GM23338 (cell line): ENCODE measurements at regions not wholly inside any gene's neighbourhood (a gene's known extent, or its start where the extent isn't known, plus 50 kb on each side); places are given as distances from the start of the nearest gene placed in this dataset.

Experiments used
- ATAC-seq: fragments of 200-7000 bp; cut with Tn5 transposase; 3 replicates; pipeline ENCODE4 v1.9.1; 2020
- DNase-seq: peaks from one replicate; pipeline ENCODE4 v3.0.0-alpha.2; 2015; ENCODE audit warnings: low spot score
- H2AFZ ChIP-seq: fragments of 200-600 bp; sonication (generic); 2 replicates; pipeline ENCODE4 v1.8.0; 2016; ENCODE audit warnings: antibody characterized with exemption, mild to moderate bottlenecking, moderate library complexity
- H3F3A ChIP-seq: fragments of 200-600 bp; sonication (generic); replicated peaks from 2 replicates; pipeline ENCODE4 v1.8.0; 2017; ENCODE audit warnings: antibody characterized with exemption, mixed run types, low read depth
- H3K27ac ChIP-seq: fragments of 200-600 bp; sonication (generic); 2 replicates; pipeline ENCODE4 v1.6.1; 2016; ENCODE audit warnings: low read depth
- H3K27me3 ChIP-seq: fragments of 200-600 bp; sonication (generic); 2 replicates; pipeline ENCODE4 v1.8.0; 2016; ENCODE audit warnings: mild to moderate bottlenecking, mixed run types, moderate library complexity; ENCODE audit not compliant: insufficient read depth
- H3K36me3 ChIP-seq: fragments of 200-600 bp; sonication (generic); 2 replicates; pipeline ENCODE4 v1.8.0; 2016; ENCODE audit warnings: mild to moderate bottlenecking; ENCODE audit not compliant: insufficient read depth
- H3K4me1 ChIP-seq: fragments of 200-600 bp; sonication (generic); 2 replicates; pipeline ENCODE4 v1.8.0; 2016; ENCODE audit warnings: mild to moderate bottlenecking, moderate library complexity; ENCODE audit not compliant: insufficient read depth
- H3K4me2 ChIP-seq: fragments of 200-600 bp; sonication (generic); 2 replicates; pipeline ENCODE4 v1.7.1; 2017; ENCODE audit warnings: mixed run types
- H3K4me3 ChIP-seq: fragments of 200-600 bp; sonication (generic); 2 replicates; pipeline ENCODE4 v1.6.1; 2016; ENCODE audit warnings: mixed run types
- H3K79me2 ChIP-seq: fragments of 200-600 bp; sonication (generic); replicated peaks from 2 replicates; pipeline ENCODE4 v1.8.0; 2017; ENCODE audit warnings: mild to moderate bottlenecking; ENCODE audit not compliant: insufficient read depth
- H3K9me2 ChIP-seq: fragments of 200-600 bp; sonication (generic); 2 replicates; pipeline ENCODE4 v1.8.0; 2017; ENCODE audit not compliant: insufficient read depth
- H4K20me1 ChIP-seq: fragments of 200-600 bp; sonication (generic); replicated peaks from 2 replicates; pipeline ENCODE4 v1.8.0; 2017; ENCODE audit warnings: mild to moderate bottlenecking; ENCODE audit not compliant: insufficient read depth
- H3K27ac Mint-ChIP-seq: 2 replicates; pipeline ENCODE4 v1.8.0; 2020; ENCODE audit warnings: inconsistent platforms, mild to moderate bottlenecking, moderate library complexity, mixed read lengths
- H3K27me3 Mint-ChIP-seq: 3 replicates; pipeline ENCODE4 v1.8.0; 2022; ENCODE audit warnings: low read depth, mild to moderate bottlenecking, moderate library complexity, mixed read lengths, inconsistent platforms; ENCODE audit not compliant: insufficient read depth, poor library complexity
- H3K36me3 Mint-ChIP-seq: 3 replicates; pipeline ENCODE4 v1.8.0; 2021; ENCODE audit warnings: low read depth, mild to moderate bottlenecking, inconsistent platforms, moderate library complexity, mixed read lengths
- H3K4me1 Mint-ChIP-seq: 3 replicates; pipeline ENCODE4 v1.8.0; 2020; ENCODE audit warnings: mild to moderate bottlenecking, inconsistent platforms, mixed read lengths
- H3K4me3 Mint-ChIP-seq: 3 replicates; pipeline ENCODE4 v1.8.0; 2021; ENCODE audit warnings: moderate library complexity, mild to moderate bottlenecking, inconsistent platforms, mixed read lengths
- H3K9me3 Mint-ChIP-seq: 3 replicates; pipeline ENCODE4 v1.8.0; 2020; ENCODE audit warnings: moderate library complexity, mild to moderate bottlenecking, inconsistent platforms, mixed read lengths
- CREB1 ChIP-seq: fragments of 250-450 bp; sonication (Bioruptor Pico); IDR thresholded peaks from 2 replicates; pipeline ENCODE4 v1.5.0; 2020; ENCODE audit warnings: low read depth, mild to moderate bottlenecking, moderate library complexity
- EZH2 ChIP-seq: fragments of 200-600 bp; sonication (generic); IDR thresholded peaks from one replicate; pipeline ENCODE4 v1.8.0; 2017; ENCODE audit warnings: antibody characterized with exemption, mild to moderate bottlenecking, low read depth; ENCODE audit not compliant: unreplicated experiment
- EZH2phosphoT487 ChIP-seq: fragments of 200-600 bp; sonication (generic); IDR thresholded peaks from one replicate; pipeline ENCODE4 v1.8.1; 2018; ENCODE audit warnings: antibody characterized with exemption; ENCODE audit not compliant: unreplicated experiment
- JUNB ChIP-seq: IDR thresholded peaks from one replicate; pipeline ENCODE4 v1.6.1; 2016; ENCODE audit warnings: antibody characterized with exemption; ENCODE audit not compliant: unreplicated experiment
- NANOG ChIP-seq: IDR thresholded peaks from 2 replicates; pipeline ENCODE4 v1.6.1; 2016; ENCODE audit warnings: antibody characterized with exemption, borderline replicate concordance
- POLR2AphosphoS5 ChIP-seq: IDR thresholded peaks from 2 replicates; pipeline ENCODE4 v1.6.1; 2016; ENCODE audit warnings: antibody characterized with exemption, low read depth
- STAT1 ChIP-seq: IDR thresholded peaks from one replicate; pipeline ENCODE4 v1.6.1; 2016; ENCODE audit warnings: antibody characterized with exemption; ENCODE audit not compliant: unreplicated experiment
- ZNF114 ChIP-seq: fragments of 250-450 bp; sonication (Bioruptor Pico); IDR thresholded peaks from 2 replicates; pipeline ENCODE4 v1.5.0; 2020; ENCODE audit warnings: mild to moderate bottlenecking, moderate library complexity
- ZNF331 ChIP-seq: fragments of 250-450 bp; sonication (Bioruptor Pico); IDR thresholded peaks from 2 replicates; pipeline ENCODE4 v1.5.0; 2020; ENCODE audit warnings: low read depth, mild to moderate bottlenecking, moderate library complexity
- TF ChIP-seq, protein P1 (sequence below): IDR thresholded peaks from 2 replicates; pipeline ENCODE4 v1.6.1; 2016; ENCODE audit warnings: antibody characterized with exemption
- TF ChIP-seq, protein P2 (sequence below), 2 experiments: fragments of 200-600 bp in 1 of 2; sonication (generic) in 1 of 2; conservative IDR thresholded peaks; 2 replicates each; pipeline versions ENCODE4 v1.5.1 to v1.6.1; 2016 to 2017; ENCODE audit warnings: antibody characterized with exemption in 2 of 2, low read depth in 2 of 2, mild to moderate bottlenecking in 2 of 2, moderate library complexity in 1 of 2
- TF ChIP-seq, protein P3 (sequence below): fragments of 250-450 bp; sonication (Bioruptor Pico); IDR thresholded peaks from 2 replicates; pipeline ENCODE4 v1.5.0; 2020; ENCODE audit warnings: mild to moderate bottlenecking, moderate library complexity
- TF ChIP-seq, protein P4 (sequence below): IDR thresholded peaks from one replicate; pipeline ENCODE4 v1.6.1; 2018; ENCODE audit warnings: antibody characterized with exemption; ENCODE audit not compliant: unreplicated experiment

DNA sequence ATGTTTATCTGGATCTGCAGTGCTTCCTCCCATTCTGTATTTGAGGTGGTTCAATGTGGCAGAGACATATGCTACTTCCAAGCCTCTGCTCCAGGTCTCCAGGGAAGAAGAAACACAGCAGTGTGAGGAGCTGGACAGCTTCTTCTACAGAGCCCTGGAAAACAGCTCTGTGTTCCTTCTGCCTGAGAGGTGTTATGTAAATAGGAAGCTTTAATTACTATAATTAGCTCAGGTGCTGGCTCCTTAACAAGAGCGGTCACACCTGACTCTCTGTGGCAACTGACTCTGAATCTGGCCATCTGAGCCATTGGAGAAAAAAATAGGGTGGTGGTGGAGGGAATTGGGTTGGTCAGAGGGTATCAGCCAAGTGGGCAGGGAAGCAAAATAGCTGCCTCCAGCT, 332.4 kb upstream of the BRINP1 start:
- H2AFZ ChIP-seq = no peak overlapping the region
- H3K4me1 ChIP-seq = no peaks in the 10 kb centered on the region
- H3F3A ChIP-seq = no peaks in the 10 kb centered on the region
- H3K36me3 Mint-ChIP-seq = no peaks in the 10 kb centered on the region
- H3K4me2 ChIP-seq = no peak overlapping the region
- no peak for TF ChIP-seq JUNB
- no peak for TF ChIP-seq POLR2AphosphoS5
- TF ChIP-seq CREB1 (CRISPR knock-in tag) = no peak
- TF ChIP-seq, protein P1, sequence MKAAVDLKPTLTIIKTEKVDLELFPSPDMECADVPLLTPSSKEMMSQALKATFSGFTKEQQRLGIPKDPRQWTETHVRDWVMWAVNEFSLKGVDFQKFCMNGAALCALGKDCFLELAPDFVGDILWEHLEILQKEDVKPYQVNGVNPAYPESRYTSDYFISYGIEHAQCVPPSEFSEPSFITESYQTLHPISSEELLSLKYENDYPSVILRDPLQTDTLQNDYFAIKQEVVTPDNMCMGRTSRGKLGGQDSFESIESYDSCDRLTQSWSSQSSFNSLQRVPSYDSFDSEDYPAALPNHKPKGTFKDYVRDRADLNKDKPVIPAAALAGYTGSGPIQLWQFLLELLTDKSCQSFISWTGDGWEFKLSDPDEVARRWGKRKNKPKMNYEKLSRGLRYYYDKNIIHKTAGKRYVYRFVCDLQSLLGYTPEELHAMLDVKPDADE = no peak
- TF ChIP-seq STAT1 = no peak
- TF ChIP-seq, protein P2, sequence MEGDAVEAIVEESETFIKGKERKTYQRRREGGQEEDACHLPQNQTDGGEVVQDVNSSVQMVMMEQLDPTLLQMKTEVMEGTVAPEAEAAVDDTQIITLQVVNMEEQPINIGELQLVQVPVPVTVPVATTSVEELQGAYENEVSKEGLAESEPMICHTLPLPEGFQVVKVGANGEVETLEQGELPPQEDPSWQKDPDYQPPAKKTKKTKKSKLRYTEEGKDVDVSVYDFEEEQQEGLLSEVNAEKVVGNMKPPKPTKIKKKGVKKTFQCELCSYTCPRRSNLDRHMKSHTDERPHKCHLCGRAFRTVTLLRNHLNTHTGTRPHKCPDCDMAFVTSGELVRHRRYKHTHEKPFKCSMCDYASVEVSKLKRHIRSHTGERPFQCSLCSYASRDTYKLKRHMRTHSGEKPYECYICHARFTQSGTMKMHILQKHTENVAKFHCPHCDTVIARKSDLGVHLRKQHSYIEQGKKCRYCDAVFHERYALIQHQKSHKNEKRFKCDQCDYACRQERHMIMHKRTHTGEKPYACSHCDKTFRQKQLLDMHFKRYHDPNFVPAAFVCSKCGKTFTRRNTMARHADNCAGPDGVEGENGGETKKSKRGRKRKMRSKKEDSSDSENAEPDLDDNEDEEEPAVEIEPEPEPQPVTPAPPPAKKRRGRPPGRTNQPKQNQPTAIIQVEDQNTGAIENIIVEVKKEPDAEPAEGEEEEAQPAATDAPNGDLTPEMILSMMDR (conservative IDR thresholded peaks at IDR 0.05; ENCODE audit: low read depth in 2 of 2) = no peak
- no peak for TF ChIP-seq ZNF331
- TF ChIP-seq, protein P3, sequence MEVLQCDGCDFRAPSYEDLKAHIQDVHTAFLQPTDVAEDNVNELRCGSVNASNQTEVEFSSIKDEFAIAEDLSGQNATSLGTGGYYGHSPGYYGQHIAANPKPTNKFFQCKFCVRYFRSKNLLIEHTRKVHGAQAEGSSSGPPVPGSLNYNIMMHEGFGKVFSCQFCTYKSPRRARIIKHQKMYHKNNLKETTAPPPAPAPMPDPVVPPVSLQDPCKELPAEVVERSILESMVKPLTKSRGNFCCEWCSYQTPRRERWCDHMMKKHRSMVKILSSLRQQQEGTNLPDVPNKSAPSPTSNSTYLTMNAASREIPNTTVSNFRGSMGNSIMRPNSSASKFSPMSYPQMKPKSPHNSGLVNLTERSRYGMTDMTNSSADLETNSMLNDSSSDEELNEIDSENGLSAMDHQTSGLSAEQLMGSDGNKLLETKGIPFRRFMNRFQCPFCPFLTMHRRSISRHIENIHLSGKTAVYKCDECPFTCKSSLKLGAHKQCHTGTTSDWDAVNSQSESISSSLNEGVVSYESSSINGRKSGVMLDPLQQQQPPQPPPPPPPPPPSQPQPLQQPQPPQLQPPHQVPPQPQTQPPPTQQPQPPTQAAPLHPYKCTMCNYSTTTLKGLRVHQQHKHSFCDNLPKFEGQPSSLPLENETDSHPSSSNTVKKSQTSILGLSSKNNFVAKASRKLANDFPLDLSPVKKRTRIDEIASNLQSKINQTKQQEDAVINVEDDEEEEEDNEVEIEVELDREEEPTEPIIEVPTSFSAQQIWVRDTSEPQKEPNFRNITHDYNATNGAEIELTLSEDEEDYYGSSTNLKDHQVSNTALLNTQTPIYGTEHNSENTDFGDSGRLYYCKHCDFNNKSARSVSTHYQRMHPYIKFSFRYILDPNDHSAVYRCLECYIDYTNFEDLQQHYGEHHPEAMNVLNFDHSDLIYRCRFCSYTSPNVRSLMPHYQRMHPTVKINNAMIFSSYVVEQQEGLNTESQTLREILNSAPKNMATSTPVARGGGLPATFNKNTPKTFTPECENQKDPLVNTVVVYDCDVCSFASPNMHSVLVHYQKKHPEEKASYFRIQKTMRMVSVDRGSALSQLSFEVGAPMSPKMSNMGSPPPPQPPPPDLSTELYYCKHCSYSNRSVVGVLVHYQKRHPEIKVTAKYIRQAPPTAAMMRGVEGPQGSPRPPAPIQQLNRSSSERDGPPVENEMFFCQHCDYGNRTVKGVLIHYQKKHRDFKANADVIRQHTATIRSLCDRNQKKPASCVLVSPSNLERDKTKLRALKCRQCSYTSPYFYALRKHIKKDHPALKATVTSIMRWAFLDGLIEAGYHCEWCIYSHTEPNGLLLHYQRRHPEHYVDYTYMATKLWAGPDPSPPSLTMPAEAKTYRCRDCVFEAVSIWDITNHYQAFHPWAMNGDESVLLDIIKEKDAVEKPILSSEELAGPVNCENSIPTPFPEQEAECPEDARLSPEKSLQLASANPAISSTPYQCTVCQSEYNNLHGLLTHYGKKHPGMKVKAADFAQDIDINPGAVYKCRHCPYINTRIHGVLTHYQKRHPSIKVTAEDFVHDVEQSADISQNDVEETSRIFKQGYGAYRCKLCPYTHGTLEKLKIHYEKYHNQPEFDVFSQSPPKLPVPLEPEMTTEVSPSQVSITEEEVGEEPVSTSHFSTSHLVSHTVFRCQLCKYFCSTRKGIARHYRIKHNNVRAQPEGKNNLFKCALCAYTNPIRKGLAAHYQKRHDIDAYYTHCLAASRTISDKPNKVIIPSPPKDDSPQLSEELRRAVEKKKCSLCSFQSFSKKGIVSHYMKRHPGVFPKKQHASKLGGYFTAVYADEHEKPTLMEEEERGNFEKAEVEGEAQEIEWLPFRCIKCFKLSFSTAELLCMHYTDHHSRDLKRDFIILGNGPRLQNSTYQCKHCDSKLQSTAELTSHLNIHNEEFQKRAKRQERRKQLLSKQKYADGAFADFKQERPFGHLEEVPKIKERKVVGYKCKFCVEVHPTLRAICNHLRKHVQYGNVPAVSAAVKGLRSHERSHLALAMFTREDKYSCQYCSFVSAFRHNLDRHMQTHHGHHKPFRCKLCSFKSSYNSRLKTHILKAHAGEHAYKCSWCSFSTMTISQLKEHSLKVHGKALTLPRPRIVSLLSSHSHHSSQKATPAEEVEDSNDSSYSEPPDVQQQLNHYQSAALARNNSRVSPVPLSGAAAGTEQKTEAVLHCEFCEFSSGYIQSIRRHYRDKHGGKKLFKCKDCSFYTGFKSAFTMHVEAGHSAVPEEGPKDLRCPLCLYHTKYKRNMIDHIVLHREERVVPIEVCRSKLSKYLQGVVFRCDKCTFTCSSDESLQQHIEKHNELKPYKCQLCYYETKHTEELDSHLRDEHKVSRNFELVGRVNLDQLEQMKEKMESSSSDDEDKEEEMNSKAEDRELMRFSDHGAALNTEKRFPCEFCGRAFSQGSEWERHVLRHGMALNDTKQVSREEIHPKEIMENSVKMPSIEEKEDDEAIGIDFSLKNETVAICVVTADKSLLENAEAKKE = no peak
- TF ChIP-seq EZH2 = no peak
- TF ChIP-seq ZNF114 (CRISPR knock-in tag) = no peak
- no peak for TF ChIP-seq EZH2phosphoT487
- TF ChIP-seq, protein P4, sequence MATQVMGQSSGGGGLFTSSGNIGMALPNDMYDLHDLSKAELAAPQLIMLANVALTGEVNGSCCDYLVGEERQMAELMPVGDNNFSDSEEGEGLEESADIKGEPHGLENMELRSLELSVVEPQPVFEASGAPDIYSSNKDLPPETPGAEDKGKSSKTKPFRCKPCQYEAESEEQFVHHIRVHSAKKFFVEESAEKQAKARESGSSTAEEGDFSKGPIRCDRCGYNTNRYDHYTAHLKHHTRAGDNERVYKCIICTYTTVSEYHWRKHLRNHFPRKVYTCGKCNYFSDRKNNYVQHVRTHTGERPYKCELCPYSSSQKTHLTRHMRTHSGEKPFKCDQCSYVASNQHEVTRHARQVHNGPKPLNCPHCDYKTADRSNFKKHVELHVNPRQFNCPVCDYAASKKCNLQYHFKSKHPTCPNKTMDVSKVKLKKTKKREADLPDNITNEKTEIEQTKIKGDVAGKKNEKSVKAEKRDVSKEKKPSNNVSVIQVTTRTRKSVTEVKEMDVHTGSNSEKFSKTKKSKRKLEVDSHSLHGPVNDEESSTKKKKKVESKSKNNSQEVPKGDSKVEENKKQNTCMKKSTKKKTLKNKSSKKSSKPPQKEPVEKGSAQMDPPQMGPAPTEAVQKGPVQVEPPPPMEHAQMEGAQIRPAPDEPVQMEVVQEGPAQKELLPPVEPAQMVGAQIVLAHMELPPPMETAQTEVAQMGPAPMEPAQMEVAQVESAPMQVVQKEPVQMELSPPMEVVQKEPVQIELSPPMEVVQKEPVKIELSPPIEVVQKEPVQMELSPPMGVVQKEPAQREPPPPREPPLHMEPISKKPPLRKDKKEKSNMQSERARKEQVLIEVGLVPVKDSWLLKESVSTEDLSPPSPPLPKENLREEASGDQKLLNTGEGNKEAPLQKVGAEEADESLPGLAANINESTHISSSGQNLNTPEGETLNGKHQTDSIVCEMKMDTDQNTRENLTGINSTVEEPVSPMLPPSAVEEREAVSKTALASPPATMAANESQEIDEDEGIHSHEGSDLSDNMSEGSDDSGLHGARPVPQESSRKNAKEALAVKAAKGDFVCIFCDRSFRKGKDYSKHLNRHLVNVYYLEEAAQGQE = no peak
- TF ChIP-seq NANOG = no peak
- H3K4me1 Mint-ChIP-seq = peaks cover 6% of the 10 kb centered on the region; the same call in 2 of the 3 replicates
- no peaks in the 10 kb centered on the region for H3K27me3 Mint-ChIP-seq
- no peaks in the 10 kb centered on the region for H4K20me1 ChIP-seq
- ATAC-seq (no peak), DNase-seq (no peak)
- no peaks in the 10 kb centered on the region; the same call in 1 of the 2 replicates for H3K36me3 ChIP-seq
- no peak overlapping the region for H3K4me3 ChIP-seq
- H3K9me2 ChIP-seq = no peaks in the 10 kb centered on the region
- no peaks in the 10 kb centered on the region for H3K9me3 Mint-ChIP-seq
- H3K27me3 ChIP-seq = no peaks in the 10 kb centered on the region
- H3K27ac ChIP-seq = no peak overlapping the region
- H3K79me2 ChIP-seq = no peaks in the 10 kb centered on the region
- H3K4me3 Mint-ChIP-seq = no peak overlapping the region
- H3K27ac Mint-ChIP-seq = no peak overlapping the region
